SK-N-SH (cell line): ENCODE measurements at regions not wholly inside any gene's neighbourhood (a gene's known extent, or its start where the extent isn't known, plus 50 kb on each side); places are given as distances from the start of the nearest gene placed in this dataset.

Source experiments
- CTCF ChIA-PET: fragments of 300-600, 350-600 bp; formaldehyde crosslinking; extraction: SDS; loops from one replicate; lab custom pipeline; 2021; lab: Yijun Ruan, JAX
- POLR2A ChIA-PET: fragments of 350-600 bp; sonication (Branson Sonifier 250); formaldehyde crosslinking; extraction: SDS; loops from one replicate; lab custom pipeline; 2020; ENCODE audit warnings: antibody characterized with exemption, inconsistent platforms; lab: Yijun Ruan, JAX
- DNase-seq: peaks from one replicate; pipeline ENCODE4 v3.0.0; 2012
- H2AFZ ChIP-seq: fragments of 200-600 bp; sonication (generic); 2 replicates; pipeline ENCODE4 v1.8.1; 2016; ENCODE audit warnings: antibody characterized with exemption, mild to moderate bottlenecking, low read depth
- H3F3A ChIP-seq: fragments of 200-600 bp; sonication (generic); replicated peaks from 2 replicates; pipeline ENCODE3; 2016; ENCODE audit warnings: antibody characterized with exemption, mild to moderate bottlenecking; ENCODE audit not compliant: insufficient read depth
- H3K27ac ChIP-seq, 2 experiments: fragments of 200-500 bp in 1 of 2; fragments of 200-600 bp in 1 of 2; sonication (Bioruptor generic) in 1 of 2; sonication (generic), shearing (Covaris generic) in 1 of 2; 2 replicates each; pipeline versions ENCODE4 v1.5.1 to v1.6.1; 2014 to 2016; ENCODE audit warnings: low read depth in 2 of 2, inconsistent platforms in 1 of 2, low read length in 1 of 2, mild to moderate bottlenecking in 1 of 2, mixed read lengths in 1 of 2
- H3K27me3 ChIP-seq: fragments of 200-600 bp; sonication (generic), shearing (Covaris generic); 2 replicates; pipeline ENCODE4 v1.6.1; 2016; ENCODE audit warnings: mixed run types; ENCODE audit not compliant: insufficient read depth
- H3K36me3 ChIP-seq, 2 experiments: fragments of 200-500 bp in 1 of 2; fragments of 200-600 bp in 1 of 2; sonication (Bioruptor generic) in 1 of 2; sonication (generic) in 1 of 2; replicated peaks in 1 of 2; 2 replicates each; pipeline versions ENCODE3 to v1.5.1; 2014 to 2016; ENCODE audit warnings: low read length in 1 of 2, mild to moderate bottlenecking in 1 of 2; ENCODE audit not compliant: insufficient read depth in 2 of 2, control insufficient read depth in 1 of 2
- H3K4me1 ChIP-seq, 2 experiments: fragments of 200-500 bp in 1 of 2; fragments of 200-600 bp in 1 of 2; sonication (Bioruptor generic) in 1 of 2; sonication (generic), shearing (Covaris generic) in 1 of 2; 2 replicates each; pipeline versions ENCODE4 v1.5.1 to v1.6.1; 2014 to 2016; ENCODE audit warnings: low read depth in 1 of 2, low read length in 1 of 2, mixed run types in 1 of 2; ENCODE audit not compliant: insufficient read depth in 2 of 2, control insufficient read depth in 1 of 2
- H3K4me2 ChIP-seq: fragments of 200-600 bp; sonication (generic), shearing (Covaris generic); 2 replicates; pipeline ENCODE4 v1.6.1; 2017; ENCODE audit warnings: mixed run types
- H3K4me3 ChIP-seq, 2 experiments: fragments of 200-500 bp in 1 of 2; fragments of 200-600 bp in 1 of 2; sonication (Bioruptor generic) in 1 of 2; sonication (generic), shearing (Covaris generic) in 1 of 2; 2 replicates each; pipeline versions ENCODE4 v1.5.1 to v1.8.1; 2014 to 2016; ENCODE audit warnings: low read depth in 2 of 2, inconsistent platforms in 1 of 2, low read length in 1 of 2, mild to moderate bottlenecking in 1 of 2, mixed read lengths in 1 of 2, moderate library complexity in 1 of 2
- H3K79me2 ChIP-seq: fragments of 200-600 bp; sonication (generic); 2 replicates; pipeline ENCODE4 v1.8.1; 2017; ENCODE audit warnings: mild to moderate bottlenecking; ENCODE audit not compliant: insufficient read depth
- H3K9ac ChIP-seq: fragments of 200-600 bp; sonication (generic); 2 replicates; pipeline ENCODE4 v1.6.1; 2017; ENCODE audit warnings: mixed run types
- H3K9me2 ChIP-seq: fragments of 200-600 bp; sonication (generic); 2 replicates; pipeline ENCODE4 v1.6.1; 2017; ENCODE audit warnings: mixed run types
- H3K9me3 ChIP-seq: fragments of 200-600 bp; sonication (generic); 2 replicates; pipeline ENCODE4 v1.6.1; 2017; ENCODE audit warnings: mixed run types, mild to moderate bottlenecking, moderate library complexity
- H4K20me1 ChIP-seq: fragments of 200-600 bp; sonication (generic); 2 replicates; pipeline ENCODE4 v1.6.1; 2017; ENCODE audit warnings: mild to moderate bottlenecking, mixed run types; ENCODE audit not compliant: insufficient read depth
- CHD2 ChIP-seq: fragments of 150-350 bp; IDR thresholded peaks from 2 replicates; pipeline ENCODE4 v1.6.1; 2018; ENCODE audit warnings: low read length; ENCODE audit not compliant: partially characterized antibody
- ELF1 ChIP-seq: IDR thresholded peaks from 2 replicates; pipeline ENCODE4 v1.4.0; 2012
- EP300 ChIP-seq, 2 experiments: IDR thresholded peaks; 2 replicates each; pipeline versions ENCODE4 v1.4.0 to v1.6.1; 2012; ENCODE audit warnings: borderline replicate concordance in 1 of 2, low read depth in 1 of 2, low read length in 1 of 2
- EZH2phosphoT487 ChIP-seq: fragments of 200-600 bp; sonication (generic); IDR thresholded peaks from 2 replicates; pipeline ENCODE4 v1.6.1; 2017; ENCODE audit warnings: low read depth, mixed run types, mild to moderate bottlenecking, antibody characterized with exemption, moderate library complexity, borderline replicate concordance
- FOSL2 ChIP-seq: IDR thresholded peaks from 2 replicates; pipeline ENCODE4 v1.4.0; 2012; ENCODE audit warnings: low read depth, mild to moderate bottlenecking, moderate library complexity, borderline replicate concordance
- FOXJ3 ChIP-seq: sonication (generic); formaldehyde crosslinking; IDR thresholded peaks from 2 replicates; pipeline ENCODE4 v1.5.1; 2020; ENCODE audit warnings: mild to moderate bottlenecking, missing genetic modification reagents
- FOXM1 ChIP-seq: IDR thresholded peaks from 2 replicates; pipeline ENCODE4 v1.4.0; 2012; ENCODE audit warnings: low read depth, mild to moderate bottlenecking
- GABPA ChIP-seq: IDR thresholded peaks from 2 replicates; pipeline ENCODE4 v1.4.0; 2012; ENCODE audit warnings: low read depth, mild to moderate bottlenecking
- JUND ChIP-seq: IDR thresholded peaks from 2 replicates; pipeline ENCODE4 v1.4.0; 2012
- MXI1 ChIP-seq: IDR thresholded peaks from 2 replicates; pipeline ENCODE4 v1.6.1; 2012; ENCODE audit warnings: mild to moderate bottlenecking, low read depth, low read length, improper control_type of control experiment
- NFIC ChIP-seq: IDR thresholded peaks from 2 replicates; pipeline ENCODE4 v1.4.0; 2012; ENCODE audit warnings: borderline replicate concordance
- PBX3 ChIP-seq: IDR thresholded peaks from 2 replicates; pipeline ENCODE4; 2012
- RAD21 ChIP-seq: IDR thresholded peaks from 2 replicates; pipeline ENCODE4 v1.6.1; 2012; ENCODE audit warnings: mild to moderate bottlenecking, low read length
- RFX5 ChIP-seq: IDR thresholded peaks from 2 replicates; pipeline ENCODE4 v1.6.1; 2012; ENCODE audit warnings: mild to moderate bottlenecking, improper control_type of control experiment, low read length
- RXRA ChIP-seq: IDR thresholded peaks from 2 replicates; pipeline ENCODE4 v1.4.0; 2012; ENCODE audit warnings: low read depth, mild to moderate bottlenecking, borderline replicate concordance
- SIN3A ChIP-seq: IDR thresholded peaks from 2 replicates; pipeline ENCODE4 v1.6.1; 2012; ENCODE audit warnings: low read depth, mild to moderate bottlenecking, low read length, moderate library complexity, borderline replicate concordance
- SMC3 ChIP-seq: IDR thresholded peaks from 2 replicates; pipeline ENCODE4 v1.6.1; 2012; ENCODE audit warnings: low read depth, low read length, improper control_type of control experiment
- TAF1 ChIP-seq: IDR thresholded peaks from 2 replicates; pipeline ENCODE4 v1.6.1; 2012; ENCODE audit warnings: low read depth, mild to moderate bottlenecking, low read length, moderate library complexity, borderline replicate concordance
- TCF12 ChIP-seq: IDR thresholded peaks from 2 replicates; pipeline ENCODE4 v1.4.0; 2012
- TEAD4 ChIP-seq: IDR thresholded peaks from 2 replicates; pipeline ENCODE4 v1.4.0; 2012; ENCODE audit warnings: mild to moderate bottlenecking, borderline replicate concordance; ENCODE audit not compliant: insufficient read depth
- WGBS: methylation state at CpG from one replicate; pipeline ENCODE4 v1.1.6; 2017; ENCODE audit warnings: low lambda C conversion rate; 5-methylcytosine and 5-hydroxymethylcytosine counted together
- TF ChIP-seq, protein P1 (sequence below): IDR thresholded peaks from 2 replicates; pipeline ENCODE4 v1.4.0; 2012; ENCODE audit warnings: low read depth, borderline replicate concordance
- TF ChIP-seq, protein P2 (sequence below): fragments of 150-350 bp; IDR thresholded peaks from 2 replicates; pipeline ENCODE4 v1.6.1; 2017; ENCODE audit warnings: antibody characterized with exemption, low read length, low read depth, borderline replicate concordance
- TF ChIP-seq, protein P3 (sequence below): fragments of 150-350 bp; IDR thresholded peaks from 2 replicates; pipeline ENCODE4 v1.6.1; 2016; ENCODE audit warnings: mild to moderate bottlenecking, low read depth, low read length

DNA sequence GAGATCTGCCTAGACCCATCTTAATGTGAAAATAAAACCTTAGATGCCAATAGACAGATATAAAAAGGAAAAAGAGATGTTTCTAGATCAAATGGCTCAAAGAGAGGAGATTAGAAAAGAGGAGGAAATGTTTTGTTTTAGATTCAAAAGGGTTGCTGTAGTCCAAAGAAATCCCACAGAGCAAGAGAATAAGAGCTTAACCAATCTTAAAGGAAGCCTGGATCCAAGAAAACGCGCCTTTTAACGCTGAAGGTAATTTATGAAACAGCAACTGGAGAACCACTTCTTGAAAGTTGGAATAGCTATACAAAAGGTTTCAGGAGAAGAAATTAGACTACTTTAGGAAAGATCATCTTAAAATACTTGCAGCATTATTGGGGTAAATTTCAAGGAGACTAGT is 298.8 kb downstream of the BRINP2 start:
- Histone ChIP-seq H3K27me3 (no peaks in the 10 kb centered on the region), H3K4me1 (no peaks in the 10 kb centered on the region), H3K9ac (no peak overlapping the region)
- TF ChIP-seq FOXM1 (no peak), RAD21 (no peak), TEAD4 (no peak), FOSL2 (no peak), TAF1 (no peak), NFIC (no peak), PBX3 (no peak)
- TF ChIP-seq, all 33 proteins: peak for 0
- no peaks in the 10 kb centered on the region for H3F3A ChIP-seq
- H2AFZ ChIP-seq, result no peak overlapping the region
- no peak overlapping the region for H3K27ac ChIP-seq
- H4K20me1 ChIP-seq, result no peaks in the 10 kb centered on the region
- H3K79me2 ChIP-seq, result no peaks in the 10 kb centered on the region
- ChIA-PET POLR2A (no interaction called here), CTCF (no interaction called here)
- H3K9me3 ChIP-seq, result no peaks in the 10 kb centered on the region
- no peak overlapping the region for H3K4me3 ChIP-seq
- no peak overlapping the region for H3K4me2 ChIP-seq
- H3K36me3 ChIP-seq, result no peaks in the 10 kb centered on the region
- no peaks in the 10 kb centered on the region for H3K9me2 ChIP-seq
- no peak for DNase-seq
- WGBS, result 59% methylated on average over 3 of the region's 3 CpGs

DNA sequence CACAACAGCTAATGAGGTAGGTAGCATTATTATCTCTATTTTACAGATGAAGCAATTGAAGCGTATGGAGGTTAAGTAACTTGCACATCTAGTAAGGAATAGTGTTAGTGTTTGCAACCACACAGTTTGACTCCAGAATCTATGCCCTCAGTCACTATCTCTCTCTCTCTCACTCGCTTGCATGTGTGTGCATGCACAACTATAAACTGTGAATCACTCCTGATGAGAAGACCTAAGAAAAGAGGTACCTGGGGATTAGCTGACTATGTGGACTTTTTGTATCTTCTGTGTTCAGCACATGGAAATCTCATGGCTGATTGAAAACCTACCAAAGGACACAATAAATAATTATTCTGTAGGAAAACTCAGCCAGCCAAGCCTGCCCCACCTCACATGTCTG is 295.5 kb downstream of the BRINP2 start:
- H2AFZ ChIP-seq, result no peak overlapping the region
- H3K9me2 ChIP-seq, result no peaks in the 10 kb centered on the region
- H3F3A ChIP-seq, result no peaks in the 10 kb centered on the region
- ChIA-PET CTCF (no interaction called here), POLR2A (no interaction called here)
- DNase-seq, result no peak
- no peaks in the 10 kb centered on the region for H3K4me1 ChIP-seq
- H3K79me2 ChIP-seq, result no peaks in the 10 kb centered on the region
- no peaks in the 10 kb centered on the region for H4K20me1 ChIP-seq
- no peak overlapping the region for H3K4me3 ChIP-seq
- WGBS, result 24% methylated on average over 2 of the region's 2 CpGs
- H3K9ac ChIP-seq, result no peak overlapping the region
- no peaks in the 10 kb centered on the region for H3K36me3 ChIP-seq
- no peak overlapping the region for H3K4me2 ChIP-seq
- H3K27me3 ChIP-seq, result no peaks in the 10 kb centered on the region
- H3K9me3 ChIP-seq, result no peaks in the 10 kb centered on the region
- no peak overlapping the region for H3K27ac ChIP-seq
- TF ChIP-seq TCF12 (no peak), RAD21 (no peak), NFIC (no peak), SIN3A (no peak), MXI1 (no peak), ELF1 (no peak), EZH2phosphoT487 (no peak), GABPA (no peak), PBX3 (no peak), EP300 (IDR thresholded peaks at IDR 0.05; ENCODE audit: borderline replicate concordance in 1 of 2, low read depth in 1 of 2, low read length in 1 of 2) (no peak), CHD2 (no peak), RXRA (no peak), JUND (no peak), RFX5 (no peak), SMC3 (no peak), FOXJ3 (CRISPR knock-in tag) (no peak)
- TF ChIP-seq, protein P1, sequence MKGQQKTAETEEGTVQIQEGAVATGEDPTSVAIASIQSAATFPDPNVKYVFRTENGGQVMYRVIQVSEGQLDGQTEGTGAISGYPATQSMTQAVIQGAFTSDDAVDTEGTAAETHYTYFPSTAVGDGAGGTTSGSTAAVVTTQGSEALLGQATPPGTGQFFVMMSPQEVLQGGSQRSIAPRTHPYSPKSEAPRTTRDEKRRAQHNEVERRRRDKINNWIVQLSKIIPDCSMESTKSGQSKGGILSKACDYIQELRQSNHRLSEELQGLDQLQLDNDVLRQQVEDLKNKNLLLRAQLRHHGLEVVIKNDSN, result no peak
- TF ChIP-seq, protein P2, sequence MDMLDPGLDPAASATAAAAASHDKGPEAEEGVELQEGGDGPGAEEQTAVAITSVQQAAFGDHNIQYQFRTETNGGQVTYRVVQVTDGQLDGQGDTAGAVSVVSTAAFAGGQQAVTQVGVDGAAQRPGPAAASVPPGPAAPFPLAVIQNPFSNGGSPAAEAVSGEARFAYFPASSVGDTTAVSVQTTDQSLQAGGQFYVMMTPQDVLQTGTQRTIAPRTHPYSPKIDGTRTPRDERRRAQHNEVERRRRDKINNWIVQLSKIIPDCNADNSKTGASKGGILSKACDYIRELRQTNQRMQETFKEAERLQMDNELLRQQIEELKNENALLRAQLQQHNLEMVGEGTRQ, result no peak
- TF ChIP-seq, protein P3, sequence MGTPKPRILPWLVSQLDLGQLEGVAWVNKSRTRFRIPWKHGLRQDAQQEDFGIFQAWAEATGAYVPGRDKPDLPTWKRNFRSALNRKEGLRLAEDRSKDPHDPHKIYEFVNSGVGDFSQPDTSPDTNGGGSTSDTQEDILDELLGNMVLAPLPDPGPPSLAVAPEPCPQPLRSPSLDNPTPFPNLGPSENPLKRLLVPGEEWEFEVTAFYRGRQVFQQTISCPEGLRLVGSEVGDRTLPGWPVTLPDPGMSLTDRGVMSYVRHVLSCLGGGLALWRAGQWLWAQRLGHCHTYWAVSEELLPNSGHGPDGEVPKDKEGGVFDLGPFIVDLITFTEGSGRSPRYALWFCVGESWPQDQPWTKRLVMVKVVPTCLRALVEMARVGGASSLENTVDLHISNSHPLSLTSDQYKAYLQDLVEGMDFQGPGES, result no peak
